ENCODE measurements at regions not wholly inside any gene's neighbourhood (a gene's known extent, or its start where the extent isn't known, plus 50 kb on each side); places are given as distances from the start of the nearest gene placed in this dataset.
"Not testable (repeated sequence)": the region's sequence is repeated elsewhere in the genome, so short reads cannot be mapped to it uniquely, and the experiment has no call there.

DNA sequence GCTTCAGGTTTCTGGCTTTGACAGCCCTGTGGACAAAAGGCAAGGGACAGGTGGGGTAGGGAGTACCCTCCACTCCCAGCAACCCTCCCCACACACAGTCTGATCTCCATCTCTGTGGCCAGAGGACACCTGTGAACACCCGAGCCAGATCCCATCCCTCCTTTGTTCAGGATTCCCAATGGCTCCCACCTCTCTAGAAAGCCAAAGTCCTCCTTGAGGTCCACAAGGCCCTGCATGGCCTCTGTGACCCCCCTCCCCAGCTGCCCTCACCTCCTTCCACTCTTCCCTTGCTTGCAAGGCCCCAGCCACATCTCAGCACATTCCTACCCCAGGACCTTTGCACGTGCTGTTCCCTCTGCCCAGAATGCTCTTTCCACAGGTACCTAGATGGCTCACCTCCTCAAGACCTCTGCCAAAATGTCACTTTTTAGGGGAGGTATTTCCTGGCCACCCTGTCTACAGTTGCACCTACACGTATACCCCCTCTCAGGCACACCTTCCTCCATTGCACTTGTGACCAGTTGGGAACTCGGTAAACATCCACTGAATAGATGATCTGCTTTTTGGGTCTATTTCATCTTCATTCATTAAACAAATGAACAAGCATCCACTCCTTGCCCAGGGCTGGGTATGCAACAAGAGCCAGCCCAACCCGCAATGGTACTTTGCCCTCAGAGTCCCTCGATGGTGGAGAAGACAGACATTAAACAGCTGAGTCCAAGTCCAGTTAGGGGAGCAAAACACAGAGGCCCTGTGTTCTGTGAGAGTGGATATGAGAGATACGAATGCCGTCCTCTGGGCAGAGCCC is 107.0 kb downstream of the CRLF3 start:
- no peak for FAIRE-seq
- no peak for DNase-seq (ENCODE audit: insufficient read length, low spot score)
- TF ChIP-seq POLR2A (IDR thresholded peaks at IDR 0.05; ENCODE audit: low read depth, low read length): no peak

DNA sequence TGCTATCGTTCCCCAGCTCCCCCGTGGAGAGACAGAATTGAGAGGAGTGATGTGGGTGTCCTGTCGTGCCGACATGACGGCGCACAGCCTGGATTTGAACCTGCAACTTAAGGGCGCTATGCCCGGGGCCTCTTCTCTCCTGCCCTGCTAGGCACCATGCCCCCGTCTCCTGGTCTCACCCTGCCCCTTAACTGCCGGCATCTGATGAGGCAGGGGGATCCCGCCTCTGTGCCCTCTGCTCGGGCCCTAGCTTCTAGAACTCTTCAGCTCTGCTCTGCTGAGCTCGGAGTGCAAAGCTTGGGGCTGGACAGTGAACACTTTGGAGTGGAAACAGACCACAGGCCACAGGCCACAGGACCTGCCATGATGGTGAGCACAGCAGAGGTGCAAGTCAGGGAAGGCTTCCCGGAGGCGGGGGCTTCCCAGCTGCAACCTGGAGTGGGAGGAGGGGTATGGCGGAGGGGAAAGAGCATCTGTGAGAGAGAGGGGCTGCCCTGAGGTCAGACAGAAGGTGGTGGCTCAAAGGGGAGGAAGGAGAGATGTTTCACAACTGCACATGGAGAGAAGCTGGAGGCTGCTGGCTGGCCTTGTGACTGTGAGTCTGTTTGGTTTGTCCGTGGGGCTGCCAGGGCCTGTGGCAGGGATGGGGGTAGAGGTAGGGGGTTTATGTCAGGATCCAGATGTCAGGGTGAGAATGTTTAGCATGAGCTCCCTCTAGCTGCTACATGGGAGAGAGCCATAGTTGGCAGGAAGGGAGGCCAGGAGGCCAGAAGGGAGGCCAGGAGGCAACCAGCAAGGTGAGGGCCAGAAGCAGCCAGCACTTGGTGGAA is 107.8 kb downstream of the CRLF3 start:
- no peak for FAIRE-seq
- no peak for DNase-seq (ENCODE audit: insufficient read length, low spot score)
- no peak for TF ChIP-seq POLR2A (IDR thresholded peaks at IDR 0.05; ENCODE audit: low read depth, low read length)

DNA sequence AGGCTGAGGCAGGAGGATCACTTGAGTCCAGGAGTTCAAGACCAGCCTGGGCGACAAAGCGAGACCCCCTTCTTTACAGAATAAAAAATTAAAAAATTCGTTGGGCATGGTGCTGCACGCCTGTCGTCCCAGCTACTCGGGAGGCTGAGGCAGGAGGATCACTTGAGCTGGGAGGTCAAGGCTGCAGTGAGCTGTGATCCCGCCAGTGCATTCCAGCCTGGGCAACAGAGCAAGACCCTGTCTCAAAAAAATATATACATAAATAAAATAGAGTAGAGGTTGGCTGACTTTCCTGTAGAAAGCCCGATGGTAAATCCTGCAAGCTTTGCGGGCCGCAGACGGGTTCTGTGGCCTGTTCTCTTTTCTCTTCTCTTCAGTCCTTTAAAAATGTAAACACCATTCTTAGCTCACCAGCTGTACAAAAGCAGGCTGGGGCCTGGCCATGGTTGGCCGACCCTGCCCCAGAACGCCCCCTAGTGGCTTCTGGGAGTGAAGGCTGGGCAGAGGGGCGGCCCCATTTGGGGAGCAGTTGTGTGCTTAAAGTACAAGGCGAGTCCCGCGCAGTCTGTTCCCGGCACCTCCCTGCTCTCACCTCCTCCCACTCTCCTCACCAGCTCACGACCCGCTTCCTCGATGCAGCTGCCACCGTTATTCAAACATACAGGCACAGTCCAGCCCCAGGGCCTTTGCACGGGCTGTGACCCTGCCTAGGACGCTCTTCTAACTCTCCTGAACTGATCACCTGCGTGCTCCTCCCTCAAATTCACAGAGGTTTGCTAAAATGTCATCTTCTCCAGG is 109.5 kb downstream of the CRLF3 start:
- not testable (repeated sequence) for FAIRE-seq; DNase-seq (ENCODE audit: insufficient read length, low spot score)

DNA sequence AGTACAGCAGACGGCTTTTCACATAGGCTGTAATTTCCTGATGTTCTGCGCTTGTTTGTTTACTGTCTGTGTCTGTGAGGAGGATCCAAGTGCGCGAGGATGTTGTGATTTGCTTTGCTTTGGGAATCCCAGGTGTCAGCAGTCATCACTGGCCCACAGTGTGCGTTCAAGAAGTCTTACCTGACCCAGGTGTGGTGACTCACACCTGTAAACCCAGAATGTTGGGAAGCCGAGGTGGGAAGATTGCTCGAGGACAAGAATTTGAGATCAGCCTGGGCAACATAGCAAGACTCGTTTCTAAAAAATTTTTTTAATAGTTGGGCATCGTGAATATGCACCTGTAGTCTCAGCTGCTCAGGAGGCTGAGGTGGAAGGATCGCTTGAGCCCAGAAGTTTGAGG is 110.7 kb downstream of the CRLF3 start:
- not testable (repeated sequence) for FAIRE-seq; DNase-seq (ENCODE audit: insufficient read length, low spot score)

DNA sequence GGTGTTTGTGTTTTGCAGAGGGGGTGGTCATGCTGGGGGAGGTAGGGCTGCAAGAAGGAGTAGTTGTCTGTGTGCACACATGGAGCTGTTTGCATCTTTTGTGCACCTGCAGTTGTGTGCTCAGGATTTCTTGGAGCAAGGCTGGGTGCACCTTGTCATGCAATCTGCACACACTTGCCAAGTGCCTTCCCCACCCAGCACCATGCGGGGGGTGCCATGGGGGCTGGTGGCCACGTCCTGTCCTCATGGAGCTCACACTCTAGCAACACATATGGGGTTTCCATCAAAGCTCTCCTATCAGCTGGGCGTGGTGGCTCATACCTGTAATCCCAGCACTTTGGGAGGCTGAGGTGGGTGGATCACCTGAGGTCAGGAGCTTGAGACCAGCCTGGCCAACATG is 111.6 kb downstream of the CRLF3 start:
- not testable (repeated sequence) for DNase-seq (ENCODE audit: insufficient read length, low spot score); FAIRE-seq

DNA sequence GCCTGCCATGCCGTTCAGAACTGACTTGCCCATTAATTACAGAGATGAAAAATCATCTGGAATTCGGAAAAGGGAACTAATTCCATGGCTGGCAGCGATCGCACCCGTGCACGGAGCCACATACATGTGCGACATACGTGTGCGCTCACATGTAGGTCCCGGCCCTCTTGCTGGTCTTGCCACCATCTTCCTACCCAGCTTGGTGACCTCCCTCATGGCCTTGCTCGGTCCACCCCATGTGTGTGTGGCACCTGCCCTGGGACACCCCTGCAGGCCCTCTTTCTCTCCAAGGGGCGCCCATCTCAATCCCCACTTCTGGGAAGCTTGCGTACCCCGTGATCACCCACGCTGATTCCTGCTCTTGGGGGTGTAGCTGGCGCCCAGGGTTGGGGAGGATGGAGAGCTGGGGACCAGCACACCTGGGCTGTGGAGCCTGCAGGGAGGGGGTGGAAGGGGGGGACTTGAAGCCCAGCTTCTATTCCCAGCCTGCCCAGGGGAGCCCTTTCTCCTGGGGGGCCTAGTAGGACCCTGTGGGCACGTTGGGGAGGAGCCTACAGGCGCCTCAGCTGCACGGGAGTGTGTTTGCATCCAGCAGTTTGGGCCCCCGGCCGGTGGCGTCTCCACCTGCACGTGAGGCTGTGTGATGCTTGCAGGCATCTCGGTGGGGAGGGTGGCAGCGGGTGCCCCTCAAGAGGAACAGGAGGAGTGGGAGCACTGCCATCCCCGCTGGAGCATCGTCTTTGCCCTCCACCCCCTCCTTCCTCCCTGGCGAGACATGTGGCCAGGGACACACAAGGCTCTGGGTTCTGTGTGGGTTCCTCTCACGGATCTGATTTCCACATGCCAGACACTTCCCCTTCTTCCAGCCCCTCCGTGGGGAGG is 112.6 kb downstream of the CRLF3 start:
- DNase-seq (ENCODE audit: insufficient read length, low spot score); FAIRE-seq: not testable (repeated sequence)

DNA sequence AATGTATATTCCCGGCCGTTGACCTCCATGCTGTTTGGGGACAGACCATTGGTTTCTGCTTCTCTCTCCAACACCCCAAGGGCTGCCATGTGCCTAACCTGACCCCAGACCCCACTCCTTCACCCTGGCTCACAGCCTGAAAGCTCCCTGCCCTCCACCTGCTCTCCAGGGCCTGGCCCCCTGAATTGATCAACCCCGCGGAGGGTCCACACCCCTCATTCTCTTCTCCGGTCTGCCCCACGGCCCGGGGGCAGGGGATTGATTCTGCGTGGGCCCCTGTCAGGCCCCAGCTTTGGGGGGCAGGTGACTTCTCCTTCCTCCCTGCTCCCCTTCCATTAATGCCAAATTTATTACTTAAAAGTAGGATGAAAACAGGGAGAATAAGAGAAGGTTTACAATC is 113.3 kb downstream of the CRLF3 start:
- not testable (repeated sequence) for DNase-seq (ENCODE audit: insufficient read length, low spot score); FAIRE-seq

DNA sequence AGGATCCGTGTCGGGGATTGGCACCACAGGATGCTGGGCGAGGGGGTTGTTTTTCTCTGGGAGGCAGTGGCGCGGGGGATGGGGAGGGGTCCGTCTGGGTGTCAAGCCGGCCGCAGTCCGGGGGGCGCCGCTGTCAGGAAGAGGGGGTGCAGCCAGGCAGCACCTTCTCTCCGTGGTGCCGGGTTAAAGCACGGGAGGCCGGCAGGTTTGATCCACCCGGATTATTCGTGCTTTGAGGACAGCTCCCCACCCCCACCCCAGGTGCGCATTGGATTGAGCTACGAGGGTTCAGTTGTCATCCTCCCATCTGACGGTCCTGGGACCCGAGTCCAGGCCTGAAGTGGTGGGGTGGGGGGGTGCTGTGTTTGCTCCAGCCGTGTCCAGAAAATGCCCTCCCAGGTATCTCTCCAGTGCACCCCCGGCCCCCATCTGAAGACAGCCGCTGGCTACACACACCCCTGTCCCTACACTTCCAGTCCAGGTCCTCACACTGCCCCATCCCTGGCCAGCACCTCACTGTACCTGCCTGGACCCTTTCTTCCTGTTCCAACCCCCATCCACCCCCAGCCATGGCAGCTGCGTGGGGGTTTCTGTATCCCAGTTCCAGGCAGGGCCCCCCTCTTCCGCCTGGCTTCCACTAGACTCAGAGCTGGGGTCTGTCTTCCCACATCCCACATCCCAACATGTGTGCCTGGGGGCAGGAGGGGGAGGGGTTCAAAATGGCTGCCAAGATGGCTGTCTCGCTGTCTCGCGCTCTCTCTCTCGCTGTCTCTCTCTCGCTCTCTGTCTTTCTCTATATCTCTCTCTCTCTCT is 114.0 kb downstream of the CRLF3 start:
- FAIRE-seq; DNase-seq (ENCODE audit: insufficient read length, low spot score): not testable (repeated sequence)

DNA sequence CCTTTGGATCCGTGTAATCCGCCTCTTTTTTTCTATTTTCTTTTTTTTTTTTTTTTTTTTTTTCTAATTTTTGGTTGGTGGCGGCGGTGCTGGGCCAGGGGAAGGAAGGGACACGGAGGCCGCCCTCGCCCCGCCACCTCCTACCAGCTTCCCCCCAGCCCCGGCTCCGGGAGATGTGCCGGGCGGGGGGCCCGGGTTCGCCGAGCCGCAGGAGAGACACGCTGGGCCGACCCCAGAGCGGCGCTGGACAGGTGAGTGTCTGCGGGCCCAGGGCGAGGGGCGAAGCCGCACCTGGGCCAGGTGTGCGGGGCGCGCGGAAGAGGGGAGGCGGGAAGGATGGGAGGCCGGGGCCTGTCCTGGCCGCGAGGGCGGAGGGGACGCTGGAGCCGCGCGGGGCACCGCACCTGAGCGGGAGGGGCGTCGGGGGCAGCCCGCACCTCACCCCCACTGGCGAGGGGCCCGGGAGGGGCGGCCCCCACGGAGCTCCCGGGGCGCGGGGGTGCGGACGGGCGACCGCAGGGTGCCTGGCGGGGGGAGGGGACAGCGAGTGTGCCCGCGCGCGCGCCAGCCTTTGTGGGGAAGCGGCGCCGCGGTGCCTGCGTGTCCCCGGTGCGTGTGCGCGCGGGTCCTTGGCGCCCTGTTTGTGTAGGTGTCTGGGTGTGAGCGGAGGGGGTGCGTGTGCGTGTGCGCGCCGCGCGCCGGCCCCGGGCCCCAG is 114.8 kb downstream of the CRLF3 start:
- FAIRE-seq; DNase-seq (ENCODE audit: insufficient read length, low spot score): not testable (repeated sequence)

DNA sequence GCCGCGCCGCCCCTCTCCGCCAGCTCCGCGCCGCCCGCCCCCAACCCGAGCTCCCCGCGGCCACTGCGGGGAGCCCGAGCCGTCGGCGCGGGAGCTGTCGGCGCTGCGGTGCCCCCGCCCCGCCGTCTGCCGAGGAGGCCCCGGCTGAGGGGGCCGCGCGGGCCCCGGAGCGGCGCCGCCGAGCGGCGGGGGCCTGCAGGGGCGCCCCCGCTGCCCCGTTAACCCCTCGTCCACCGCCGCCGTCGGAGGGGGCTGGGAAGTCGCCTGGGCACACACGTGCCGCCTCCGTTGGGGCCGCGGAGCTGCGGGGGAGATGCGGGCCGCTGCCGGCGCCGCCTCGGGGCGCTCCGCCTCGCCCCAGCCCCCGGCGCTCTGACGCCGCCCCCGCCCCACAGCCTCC is 115.4 kb downstream of the CRLF3 start:
- FAIRE-seq; DNase-seq (ENCODE audit: insufficient read length, low spot score): not testable (repeated sequence)

DNA sequence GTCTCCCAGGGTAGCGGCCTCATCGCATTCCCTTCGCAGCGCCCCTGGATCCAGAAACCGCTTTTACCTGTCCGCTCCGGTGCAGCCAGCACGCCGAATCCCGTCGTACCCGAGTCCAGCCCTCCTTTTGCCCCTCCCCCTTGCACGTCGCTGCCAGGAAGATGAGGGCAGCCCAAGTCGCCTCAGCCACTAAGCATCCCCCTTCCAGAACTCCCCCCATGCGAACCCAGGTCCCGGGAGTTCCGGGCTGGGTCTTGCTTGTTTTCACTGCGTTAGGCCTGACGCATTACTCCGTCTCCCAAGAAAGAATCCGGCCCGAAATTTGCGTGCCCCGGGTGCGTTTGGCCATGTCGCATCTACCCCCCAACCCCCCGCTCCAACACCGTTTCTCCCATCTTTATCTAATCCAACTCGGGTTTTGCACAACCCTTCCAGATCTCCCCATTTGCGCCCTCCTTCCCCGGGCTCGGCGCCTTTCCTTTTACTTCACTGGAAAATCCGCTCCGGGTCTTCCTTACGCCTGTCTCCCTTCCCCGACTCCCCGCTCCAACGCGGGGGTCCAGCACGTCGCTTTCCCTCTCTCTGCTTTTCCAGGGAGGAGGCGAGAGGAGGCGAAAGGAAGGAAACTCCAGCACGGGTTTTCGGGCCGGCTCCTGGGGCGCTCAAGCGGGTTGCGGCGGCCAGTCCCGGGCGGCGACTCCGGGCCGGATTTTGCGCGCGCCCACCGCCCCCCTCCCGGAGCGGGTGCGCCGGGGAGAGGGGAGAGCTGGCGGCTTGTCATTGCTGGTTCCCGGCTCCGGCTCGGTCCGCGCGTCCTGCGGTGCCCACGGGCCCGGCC is 116.0 kb downstream of the CRLF3 start:
- not testable (repeated sequence) for FAIRE-seq
- TF ChIP-seq POLR2A (IDR thresholded peaks at IDR 0.05; ENCODE audit: low read depth, low read length): peak; percentile 45; the same call in 1 of the 2 replicates
- DNase-seq (ENCODE audit: insufficient read length, low spot score): peak; percentile 55

DNA sequence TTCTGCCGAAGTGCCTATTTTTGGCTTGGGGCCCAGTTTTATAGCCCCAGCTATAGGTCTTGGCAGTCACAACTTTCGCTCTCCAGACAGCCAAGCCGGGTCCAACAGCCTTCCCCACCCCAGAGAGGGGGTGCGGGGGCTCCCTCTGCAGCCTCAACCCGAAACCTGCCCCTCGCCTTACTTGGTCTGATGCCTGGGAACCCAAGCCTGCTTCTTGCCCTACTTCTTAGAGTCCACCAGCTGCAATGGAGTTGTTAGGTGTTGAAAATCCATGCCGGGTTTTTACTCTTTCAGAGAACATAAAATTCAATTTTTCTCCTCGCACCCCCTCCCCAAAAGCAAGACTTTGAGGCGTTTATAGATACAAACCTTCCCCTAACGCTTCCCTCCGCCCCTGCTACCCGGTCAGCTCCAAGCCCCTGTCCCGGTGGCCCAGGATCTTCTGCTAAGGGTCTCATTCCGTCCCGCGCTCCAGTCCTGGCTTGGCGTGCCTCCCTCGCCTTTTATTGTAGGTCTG is 116.7 kb downstream of the CRLF3 start:
- FAIRE-seq: not testable (repeated sequence)
- DNase-seq (ENCODE audit: insufficient read length, low spot score): peak; percentile 34

DNA sequence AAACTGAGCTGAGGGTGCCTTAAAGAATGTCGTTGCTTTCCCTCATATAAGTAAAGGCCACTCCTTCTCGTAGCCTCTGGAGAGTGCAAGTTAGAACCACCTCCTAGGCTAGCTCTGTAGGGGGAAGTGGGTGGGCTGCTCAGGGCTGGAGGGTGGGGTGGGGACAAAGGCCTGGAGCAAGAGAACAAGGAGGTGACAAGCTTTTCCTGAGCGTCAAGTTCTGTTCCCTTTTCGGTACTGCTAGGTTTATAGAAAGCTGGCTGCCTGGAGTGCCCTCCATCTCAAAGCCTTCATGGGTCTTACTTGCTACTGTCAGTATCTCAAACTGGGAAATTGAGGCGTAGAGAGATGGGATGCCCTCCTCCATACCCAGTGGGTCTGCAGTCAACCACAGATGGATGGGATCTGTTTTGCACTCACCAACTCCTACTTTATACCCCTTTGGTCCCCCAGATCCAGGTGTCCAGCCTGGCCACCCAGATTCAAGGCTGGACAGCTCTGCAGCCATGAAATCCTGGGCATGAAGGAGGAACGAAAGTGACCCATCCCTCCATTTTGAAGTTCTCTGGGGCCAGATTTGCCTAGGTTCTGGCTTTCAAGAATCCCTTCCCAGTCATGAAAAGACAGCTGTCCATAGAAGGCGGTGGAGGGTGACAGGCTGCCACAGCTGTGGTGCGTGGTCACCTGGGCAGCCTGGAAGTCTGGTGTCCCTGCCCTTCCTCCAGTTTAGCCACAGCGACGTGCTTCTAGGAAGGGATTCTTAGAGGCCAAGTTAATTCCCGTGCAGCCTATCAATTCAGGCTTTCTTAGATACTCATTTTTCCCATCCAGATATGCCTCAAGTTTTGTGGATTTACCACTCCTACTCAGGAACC is 117.8 kb downstream of the CRLF3 start:
- FAIRE-seq; DNase-seq (ENCODE audit: insufficient read length, low spot score): not testable (repeated sequence)

DNA sequence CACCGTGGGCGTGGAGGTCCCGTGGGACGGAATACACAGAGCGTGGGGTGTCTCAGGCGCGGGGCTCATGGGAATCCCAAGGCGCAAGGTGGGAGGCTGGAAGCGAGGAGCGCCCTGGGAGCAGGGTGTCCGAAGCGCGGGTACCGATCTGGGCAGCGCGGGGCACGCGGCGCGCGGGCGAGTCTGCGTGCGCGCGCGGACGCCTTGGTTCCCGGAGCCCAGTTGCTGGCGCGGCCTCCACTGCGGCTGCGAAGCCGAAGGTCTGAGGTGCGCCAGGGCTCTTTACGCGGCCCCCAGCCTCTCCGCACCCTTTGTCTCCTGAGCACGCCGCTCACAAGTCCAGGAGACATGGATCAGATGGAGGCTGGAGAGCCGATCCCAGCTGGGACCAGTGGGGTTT is 118.5 kb downstream of the CRLF3 start:
- not testable (repeated sequence) for DNase-seq (ENCODE audit: insufficient read length, low spot score); FAIRE-seq

Measured in H54 (cell line).